Activated T-helper 9 cell treated with anti-CD3 and anti-CD28 coated beads, Interleukin-2, amount 50 U/mL, for 16 hours (primary cell): ENCODE measurements at regions not wholly inside any gene's neighbourhood (a gene's known extent, or its start where the extent isn't known, plus 50 kb on each side); places are given as distances from the start of the nearest gene placed in this dataset.

Source experiments
- DNase-seq: peaks from one replicate; pipeline ENCODE4 v3.0.0-alpha.2; 2020; ENCODE audit warnings: low read depth

DNA sequence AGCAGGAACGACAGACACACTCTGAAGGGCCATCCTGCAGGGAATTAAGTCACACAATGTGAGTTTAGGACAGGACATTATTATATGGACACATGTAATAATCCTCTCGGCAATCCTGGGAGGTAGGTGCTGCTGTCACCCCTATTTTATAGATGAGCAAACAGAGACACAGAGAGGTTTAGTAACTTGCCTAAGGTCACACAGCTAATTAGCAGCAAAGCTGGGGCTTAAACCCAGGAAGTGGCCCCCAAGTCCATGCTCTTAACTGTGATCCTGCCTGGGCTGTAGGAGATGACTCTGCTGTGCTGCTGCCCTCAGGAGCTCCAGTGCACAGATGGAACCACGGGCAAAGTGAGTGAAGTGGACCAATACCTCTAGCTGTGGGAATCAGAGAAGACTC, 660.0 kb downstream of the PTPRU start:
- no peak for DNase-seq

DNA sequence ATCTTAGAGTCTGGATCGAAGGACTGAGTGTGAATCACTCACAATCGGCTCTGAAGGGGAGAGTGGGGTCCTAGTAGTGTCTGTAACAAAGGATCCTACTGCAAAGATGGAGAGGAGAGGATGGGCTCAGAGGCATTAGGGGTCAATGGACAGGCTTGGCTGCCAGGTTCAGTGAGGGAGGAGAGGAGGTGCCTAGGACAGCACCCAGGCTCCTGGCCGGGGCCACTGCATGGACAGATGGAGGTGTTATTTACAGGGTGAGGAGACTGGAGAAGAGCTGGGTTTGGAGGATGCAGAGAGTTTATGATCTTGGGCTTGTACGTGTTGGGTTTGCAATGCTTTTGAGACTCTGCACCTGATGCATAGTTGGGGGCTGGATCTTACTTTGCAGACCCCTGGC, 658.9 kb downstream of the PTPRU start:
- no peak for DNase-seq

DNA sequence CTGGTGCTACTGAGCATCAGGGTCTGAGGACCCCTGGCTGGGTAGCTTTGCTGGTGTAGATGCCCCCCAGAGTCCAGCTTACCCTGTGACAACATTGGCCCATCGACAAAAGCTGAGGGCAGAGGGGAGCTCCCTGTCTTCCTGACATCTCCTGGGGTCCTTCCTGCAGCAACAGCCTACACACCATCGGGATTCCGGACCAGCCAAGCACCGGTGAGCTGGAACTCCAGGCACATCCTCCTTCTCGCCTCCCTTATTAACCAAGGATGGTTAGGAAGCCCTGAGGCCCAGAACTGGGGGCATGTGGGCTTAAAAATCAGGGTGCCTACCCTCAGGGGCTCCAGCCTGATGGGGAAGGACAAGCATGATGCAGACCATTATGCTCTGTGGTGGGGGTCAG, 658.0 kb downstream of the PTPRU start:
- no peak for DNase-seq

DNA sequence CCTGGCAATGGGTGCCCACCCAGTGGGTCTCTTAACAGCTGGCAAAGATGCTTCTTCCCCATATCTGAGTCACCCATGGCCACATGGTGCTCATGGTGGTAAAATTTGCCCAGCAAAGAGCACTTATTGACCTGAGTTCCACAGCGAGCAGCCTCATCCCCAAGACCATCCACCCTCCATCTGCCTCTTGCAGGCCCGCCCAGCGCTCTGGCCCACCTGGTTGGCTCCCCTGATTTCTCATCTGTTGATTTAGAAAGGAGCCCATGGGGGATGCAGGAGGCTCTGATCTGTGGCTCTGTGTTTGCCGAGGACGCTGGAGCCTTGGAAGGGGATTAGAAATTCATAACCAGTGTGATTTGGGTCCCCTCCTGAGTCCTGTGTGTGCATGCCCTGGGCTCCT, 657.5 kb downstream of the PTPRU start:
- DNase-seq, result no peak

DNA sequence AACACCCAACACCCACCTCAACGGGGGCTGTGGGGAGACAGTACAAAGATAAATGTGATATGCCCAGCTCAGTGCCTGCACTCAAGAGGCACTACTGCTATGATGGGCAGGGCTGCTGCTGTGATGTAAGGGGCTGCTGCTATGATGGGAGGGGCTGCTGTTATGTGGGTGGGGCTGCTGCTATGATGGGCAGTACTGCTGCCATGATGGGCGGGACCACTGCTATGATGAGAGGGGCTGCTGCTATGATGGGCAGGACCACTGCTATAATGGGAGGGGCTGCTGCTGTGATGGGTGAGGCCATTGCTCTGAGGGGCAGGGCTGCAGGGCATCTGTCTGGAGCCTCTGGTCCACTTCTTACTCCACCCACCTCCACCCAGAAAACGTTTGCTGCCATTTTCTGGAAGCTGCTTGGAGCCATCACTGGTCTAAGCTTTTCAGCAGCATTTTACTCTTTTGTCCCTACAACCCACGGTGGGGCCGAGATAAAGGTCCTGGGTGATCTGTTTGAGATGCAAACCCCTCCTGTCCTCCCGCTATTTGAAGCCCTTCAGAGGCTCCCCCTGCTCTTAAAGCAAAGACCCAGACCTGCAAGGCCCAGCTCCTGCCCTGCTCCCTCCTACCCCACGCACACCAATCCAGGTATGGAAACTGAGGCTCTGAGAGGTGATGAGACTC, 656.9 kb downstream of the PTPRU start:
- no peak for DNase-seq

DNA sequence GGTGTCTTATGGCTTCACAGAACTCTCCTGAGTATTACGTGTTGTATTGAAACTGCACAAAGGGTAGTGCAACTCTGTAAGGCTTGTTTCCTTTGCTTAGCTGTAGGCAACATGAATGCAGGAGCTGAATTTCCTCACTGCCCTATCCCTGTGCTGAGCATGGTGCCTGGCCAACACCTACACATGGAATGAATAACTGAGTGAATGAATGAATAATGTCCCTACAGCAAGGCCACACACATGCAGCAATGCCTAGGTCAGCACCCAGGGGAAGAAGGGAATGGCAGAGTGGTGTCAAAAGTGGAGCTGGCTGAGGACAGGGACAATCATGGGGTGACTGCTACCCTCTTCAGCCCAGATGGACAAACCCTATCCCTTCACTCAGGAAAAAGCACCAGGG, 655.9 kb downstream of the PTPRU start:
- no peak for DNase-seq

DNA sequence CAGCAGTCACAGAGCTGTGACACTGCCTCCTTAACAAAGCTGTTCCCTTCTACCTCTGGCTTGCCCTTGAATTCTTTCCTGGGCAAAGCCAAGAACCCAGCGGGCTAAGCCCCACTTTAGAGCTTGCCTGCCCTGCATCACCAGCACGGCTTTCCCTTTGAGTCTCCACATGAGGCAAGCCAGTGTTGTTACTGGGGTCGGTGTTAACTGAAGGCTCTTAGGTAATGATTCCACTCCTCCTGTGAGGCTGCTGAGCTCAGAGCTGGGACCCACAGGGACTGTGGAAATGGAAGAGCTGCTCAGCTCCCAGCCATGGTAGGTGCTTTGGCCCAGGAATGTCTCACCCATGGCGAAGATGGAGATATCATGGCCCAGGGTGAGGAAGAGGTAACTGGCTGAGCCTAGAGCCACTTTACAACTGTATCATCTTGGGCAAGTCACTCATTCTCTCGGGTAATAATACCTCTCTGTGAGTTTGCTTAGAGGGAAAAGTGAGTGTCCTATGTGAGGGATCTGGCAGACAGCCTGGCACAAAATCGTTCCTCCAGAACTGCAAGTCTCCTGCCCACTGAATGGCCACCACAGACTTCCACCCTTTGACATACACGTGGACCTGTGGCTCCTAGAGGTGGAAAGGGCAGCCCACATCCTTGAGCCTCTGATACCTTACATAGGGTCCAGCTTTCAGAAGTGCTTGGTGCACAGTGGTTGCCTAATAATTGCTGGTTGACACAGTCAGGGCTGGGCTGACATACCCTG, 654.1 kb downstream of the PTPRU start:
- no peak for DNase-seq

DNA sequence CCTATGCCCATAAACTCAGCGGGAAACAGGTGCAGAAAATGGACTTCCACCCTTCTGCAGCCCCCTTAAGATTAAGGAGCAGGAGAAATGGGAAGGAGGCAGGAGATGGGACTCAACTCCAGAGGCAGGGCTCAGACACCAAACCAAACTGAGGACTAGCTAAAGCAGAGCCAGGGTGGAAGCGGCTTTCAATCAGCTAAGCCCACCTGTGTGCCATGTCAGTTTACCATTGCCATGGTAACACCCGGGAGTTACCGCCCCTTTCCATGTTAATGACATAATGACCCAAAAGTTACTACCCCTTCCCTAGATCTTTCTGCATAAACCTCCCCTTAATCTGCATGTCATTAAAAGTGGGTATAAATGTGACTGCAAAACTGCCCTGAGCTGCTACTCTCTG, 653.5 kb downstream of the PTPRU start:
- no peak for DNase-seq

DNA sequence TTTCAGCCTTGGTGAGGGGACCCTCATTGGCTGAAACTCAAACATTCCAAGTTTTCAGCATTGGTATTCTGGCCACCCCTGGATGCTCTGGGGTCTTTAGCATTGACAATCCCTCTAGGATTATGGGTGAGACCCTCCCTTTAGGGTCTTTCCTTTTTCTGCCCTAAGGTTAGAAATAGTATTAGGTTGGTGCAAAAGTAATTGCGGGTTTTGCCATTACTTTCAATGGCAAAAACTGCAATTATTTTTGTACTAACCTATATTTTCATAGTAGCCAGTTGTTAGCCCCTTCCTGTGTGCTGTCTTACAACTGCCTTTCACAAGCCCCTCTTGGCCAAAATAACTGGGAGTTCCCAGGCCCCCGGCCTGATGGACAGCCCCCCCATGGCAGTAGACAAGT, 648.4 kb downstream of the PTPRU start:
- no peak for DNase-seq

DNA sequence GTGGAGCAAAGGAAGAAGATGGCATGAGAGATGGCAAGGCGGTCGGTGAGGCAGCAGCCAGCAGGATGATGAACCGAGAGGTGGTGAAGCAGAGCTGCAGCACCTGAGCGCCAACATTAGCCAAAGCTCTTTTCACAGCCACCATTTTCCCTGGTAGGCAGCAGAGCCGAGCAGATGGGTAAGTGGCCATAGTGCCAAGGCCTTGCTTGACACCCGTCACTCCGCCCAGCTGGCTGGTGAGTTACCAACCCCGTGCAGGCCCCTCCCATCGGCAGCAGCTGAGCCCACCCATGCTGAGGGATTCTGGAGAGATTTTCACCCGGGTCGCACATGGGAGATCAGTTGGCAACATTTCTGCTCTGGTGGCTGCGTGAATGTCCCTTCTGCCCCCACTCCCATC, 647.7 kb downstream of the PTPRU start:
- no peak for DNase-seq

DNA sequence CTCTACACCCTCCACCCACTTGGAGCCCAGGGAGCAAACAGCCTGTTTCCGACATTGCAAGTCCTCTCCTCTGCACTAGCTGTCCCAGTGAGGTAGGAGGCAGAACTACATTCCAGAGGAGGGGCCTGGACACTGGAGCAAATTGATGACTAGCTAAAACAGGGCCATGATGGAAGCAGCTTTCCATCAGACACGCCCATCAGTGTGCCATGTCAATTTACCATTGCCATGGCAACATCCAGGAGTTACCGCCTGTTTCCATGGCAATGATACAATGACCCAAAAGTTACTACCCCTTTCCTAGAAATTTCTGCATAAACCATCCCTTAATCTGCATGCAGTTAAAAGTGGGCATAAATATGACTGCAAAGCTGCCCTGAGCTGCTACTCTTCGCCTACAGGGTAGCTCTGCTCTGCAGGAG, 647.1 kb downstream of the PTPRU start:
- no peak for DNase-seq

DNA sequence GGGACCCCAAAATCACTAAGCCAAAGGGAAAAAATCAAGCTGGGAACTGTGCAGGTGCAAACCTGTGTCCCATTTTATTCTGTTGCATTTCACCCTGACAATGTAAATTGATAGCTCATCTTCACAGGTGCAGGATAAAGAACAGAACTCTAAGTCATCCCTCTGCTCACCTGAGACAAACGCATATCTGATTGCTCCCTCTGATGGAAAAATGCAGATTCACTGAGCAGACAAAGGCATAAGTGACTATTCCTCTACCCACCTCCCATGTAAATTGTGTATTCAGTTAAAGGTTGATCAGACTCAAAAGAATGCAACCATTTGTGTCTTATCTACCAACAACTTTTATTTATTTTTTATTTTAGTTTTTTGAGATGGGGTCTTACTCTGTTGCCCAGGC, 644.2 kb downstream of the PTPRU start:
- DNase-seq, result no peak

DNA sequence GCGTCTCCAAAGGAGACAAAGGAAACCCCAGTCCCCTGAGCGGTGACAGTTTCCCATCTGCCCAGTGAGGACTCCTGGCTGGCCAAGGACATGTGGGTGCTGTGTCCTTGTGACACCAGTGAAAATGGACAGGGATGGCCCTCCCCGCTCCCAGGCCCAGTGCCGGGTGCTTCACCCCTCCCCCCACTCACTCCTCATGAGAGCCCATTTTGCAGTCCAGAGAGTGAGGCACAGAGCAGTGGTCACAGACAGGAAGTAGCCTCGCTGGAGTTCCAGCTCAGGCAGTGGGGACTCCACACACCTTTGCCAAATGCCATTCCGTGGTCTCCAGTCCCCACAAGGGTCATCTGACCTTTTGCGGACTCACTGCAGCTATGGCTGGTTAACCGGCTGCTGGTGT, 642.9 kb downstream of the PTPRU start:
- no peak for DNase-seq

DNA sequence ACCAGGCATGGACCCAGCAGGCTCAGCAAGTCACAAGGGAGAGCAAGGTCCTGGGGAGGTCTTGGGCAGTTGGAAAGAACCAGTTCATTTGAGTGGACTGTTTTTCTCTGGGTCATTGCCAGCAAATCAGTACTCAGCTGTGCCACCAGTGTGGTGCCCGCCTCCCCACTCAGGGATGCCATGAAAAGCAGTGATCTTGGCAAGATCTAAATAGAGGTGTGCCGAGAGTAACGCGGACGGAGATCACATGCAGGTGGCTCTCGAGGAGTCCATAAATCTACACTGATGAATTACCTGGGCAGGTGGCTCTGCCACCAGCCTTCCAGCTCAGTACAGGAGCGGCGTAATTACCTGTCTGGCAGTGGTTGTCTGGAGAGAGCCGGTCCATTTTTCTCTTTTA, 642.2 kb downstream of the PTPRU start:
- DNase-seq, result no peak

DNA sequence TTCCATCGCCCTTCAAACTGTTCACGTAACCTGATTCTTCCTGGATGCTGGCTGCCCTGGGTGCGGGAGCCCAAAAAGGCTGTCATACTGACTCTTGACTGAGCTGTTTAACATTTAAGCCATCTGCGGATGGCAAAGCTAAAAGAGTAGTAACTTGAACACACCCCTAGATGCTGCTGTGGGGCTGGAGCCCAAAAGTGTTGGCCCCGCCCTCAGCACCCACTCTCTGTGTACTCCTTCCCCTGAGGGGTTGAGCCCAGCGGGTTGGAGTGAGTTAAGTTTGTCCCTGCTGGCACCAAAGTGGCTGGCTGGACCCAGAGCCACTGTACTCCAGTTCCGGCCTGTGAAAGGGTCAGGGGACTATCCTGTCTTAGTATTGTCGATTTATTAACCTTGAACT, 640.6 kb downstream of the PTPRU start:
- no peak for DNase-seq

DNA sequence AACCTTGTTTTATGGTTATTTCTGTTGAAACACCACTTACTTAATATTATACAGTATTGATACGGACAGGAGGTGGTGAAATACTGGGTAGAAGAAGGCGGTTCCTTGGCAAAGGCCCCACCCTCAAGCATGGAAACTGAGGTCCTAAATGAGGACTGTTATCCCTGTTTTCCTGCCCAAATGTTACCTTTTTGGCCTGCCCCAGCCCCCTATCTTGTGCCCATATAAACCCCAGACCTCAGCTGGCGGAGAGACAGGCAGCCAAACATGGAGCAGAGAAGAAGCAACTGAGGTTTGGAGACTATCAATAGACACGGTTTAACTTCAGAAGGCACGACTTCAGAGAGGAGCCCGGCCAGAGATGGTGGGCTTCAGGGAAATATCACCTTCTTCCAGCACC, 640.1 kb downstream of the PTPRU start:
- DNase-seq, result no peak

DNA sequence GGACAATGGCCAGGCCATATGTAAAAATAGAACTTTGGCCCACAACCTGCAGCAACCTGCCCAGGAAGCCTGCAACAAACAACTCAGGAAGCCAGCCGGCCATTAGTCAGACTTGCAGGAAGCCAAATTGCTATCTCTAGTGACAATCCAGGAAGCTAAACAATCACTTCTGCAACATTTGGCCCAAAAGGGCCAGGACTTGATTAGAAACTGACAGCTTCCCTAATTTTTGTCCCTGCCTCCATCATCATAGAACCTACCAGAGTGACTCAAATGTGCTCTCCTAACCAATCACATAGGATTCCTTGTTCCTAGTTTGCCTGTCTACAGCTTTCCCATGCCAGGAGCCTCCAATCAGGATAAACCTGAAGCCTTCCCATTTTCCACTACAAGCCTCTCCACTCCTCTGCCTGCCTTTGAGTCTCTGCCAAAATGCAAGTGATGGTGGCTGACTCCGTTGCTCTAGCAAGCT, 639.3 kb downstream of the PTPRU start:
- DNase-seq, result no peak

DNA sequence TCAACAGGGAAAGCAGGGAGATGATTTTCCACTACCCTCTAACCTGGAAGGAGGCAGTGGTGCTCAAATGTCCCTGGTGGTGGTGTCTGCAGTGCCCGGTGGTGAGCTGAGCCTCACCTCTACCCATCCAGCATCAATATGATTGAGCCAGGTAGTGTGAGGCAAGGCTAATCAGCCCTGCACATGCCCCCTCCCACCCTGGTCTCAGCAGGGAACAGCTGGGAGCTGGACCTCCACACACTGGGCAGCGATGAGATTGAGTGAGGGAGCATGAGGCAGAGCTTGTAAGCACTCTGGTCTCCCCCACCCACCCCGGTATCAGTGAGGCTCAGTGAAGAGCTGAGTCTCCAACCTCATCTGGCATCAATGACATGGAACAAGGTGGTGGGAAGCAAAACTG, 634.3 kb downstream of the PTPRU start:
- DNase-seq, result no peak

DNA sequence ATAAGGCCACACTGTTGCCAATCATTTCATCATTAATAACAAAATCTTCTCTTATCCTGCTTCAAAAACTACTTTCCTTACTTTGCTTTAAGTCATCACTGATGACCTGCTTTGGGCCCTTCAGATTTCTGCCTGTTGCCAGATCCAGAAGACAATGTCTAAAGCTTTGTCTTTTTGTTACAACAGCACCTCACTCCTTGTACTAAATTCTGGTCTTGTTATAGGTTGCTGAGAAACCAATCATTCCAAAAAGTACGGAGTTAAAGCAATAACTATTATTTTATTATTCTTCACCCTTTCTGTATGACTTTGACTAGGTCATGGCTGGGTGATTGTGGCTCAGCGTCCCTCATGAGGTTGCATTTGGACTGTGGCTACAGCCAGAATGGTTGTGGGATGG, 633.5 kb downstream of the PTPRU start:
- no peak for DNase-seq

DNA sequence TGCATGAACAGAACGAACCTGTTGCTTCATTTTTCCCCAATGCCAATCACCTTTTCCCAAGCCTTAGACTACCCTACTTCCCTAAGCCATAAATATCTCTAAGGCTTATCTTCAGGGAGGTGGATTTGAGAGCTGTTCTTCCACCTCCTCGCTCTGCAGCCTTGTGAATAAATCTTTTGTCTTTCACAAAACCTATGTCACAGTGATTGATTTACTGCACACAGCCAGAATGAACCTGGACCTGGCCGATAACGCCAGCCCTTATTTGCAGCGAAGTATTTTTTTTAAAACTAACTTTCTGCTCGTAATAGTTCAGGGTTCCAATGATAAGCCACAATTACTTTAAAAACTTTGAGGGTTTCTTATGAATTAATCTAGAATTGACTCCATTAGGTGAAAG, 632.6 kb downstream of the PTPRU start:
- no peak for DNase-seq

DNA sequence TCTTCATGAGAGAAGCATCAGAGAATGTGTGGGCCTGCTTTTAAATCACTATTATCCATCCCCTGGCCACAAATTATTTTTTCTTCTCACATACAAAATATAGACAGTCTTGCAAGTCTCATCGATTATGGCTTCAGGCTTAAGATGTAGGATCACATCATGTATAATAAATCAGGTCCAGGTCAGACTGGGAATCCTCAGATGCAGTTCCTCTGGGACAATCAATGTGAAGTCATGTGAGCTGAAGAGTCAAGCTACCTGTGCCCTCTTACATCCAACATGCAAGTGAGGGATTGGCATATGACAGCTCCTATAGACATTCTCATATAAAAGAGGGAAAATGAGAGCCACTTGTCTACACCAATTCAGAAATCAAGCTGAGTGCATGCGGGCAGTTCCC, 631.8 kb downstream of the PTPRU start:
- no peak for DNase-seq

DNA sequence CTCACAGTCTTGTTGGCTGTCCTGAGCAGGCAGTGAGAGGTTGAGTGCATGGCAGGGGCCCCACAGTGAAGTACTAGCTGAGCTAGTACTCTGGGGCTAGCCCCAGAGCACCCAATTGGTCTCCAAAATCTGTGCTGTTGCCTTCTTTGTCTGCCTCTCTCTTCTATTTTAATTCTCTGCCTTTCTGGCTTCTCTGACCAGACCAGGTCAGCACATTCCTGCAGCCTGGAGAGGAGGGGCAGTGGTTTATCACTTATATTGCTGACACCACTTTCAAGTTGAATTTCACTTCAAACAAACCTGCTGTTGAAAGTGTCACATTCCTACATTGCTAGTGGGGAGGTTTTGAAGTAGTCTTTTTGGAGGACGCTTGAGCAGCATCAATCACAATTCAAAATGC, 628.7 kb downstream of the PTPRU start:
- DNase-seq, result no peak

DNA sequence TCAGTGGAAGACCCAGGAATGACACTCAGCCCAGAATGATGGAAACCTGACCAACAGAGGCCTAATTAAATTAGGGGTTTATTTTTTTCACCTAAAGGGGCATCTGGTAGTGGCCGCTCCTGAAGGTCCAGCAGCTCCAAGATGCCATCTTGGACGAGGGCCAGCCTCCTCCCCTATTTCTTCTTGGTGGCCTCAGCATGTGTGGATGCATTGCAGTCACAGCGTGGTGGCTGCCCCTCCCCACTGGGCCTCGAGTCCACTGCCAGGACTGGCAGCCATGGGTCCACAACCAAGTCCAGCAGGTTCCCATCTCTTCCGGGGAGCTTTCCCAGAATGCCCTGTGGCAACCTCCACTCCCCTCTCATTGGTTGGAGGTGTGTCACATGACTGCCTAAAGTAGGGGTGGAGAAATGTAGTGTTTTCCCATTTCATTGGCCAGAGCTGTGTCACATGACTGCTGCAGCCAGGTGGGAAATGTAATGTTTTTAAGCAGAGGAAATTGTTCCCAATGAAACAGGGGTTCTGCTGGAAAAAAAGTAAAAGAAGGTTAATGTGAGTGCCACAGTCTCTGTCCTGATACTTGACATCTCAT, 628.2 kb downstream of the PTPRU start:
- DNase-seq, result no peak

DNA sequence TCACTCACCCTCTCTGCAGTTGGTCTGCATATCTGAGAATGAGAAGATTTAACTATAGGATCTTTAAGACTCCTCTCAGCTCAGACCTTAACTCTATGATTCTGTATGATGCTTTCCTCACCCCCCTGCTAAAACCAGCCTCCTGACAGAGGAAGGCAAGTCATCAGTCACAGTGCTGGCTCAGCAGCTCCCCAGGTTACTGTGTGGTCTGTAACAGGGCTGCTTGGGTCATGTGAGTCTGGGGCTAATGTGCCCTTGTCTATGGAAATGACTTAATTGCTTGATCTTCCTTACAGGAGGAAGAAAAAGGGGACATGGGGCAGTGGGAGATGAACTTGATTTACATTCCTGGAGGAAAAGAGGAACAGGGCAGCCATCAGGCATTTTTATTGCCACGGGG, 625.6 kb downstream of the PTPRU start:
- DNase-seq, result no peak
